LNCaP clone FGC (cell line): ENCODE measurements at regions not wholly inside any gene's neighbourhood (a gene's known extent, or its start where the extent isn't known, plus 50 kb on each side); places are given as distances from the start of the nearest gene placed in this dataset.
"Not testable (repeated sequence)": the region's sequence is repeated elsewhere in the genome, so short reads cannot be mapped to it uniquely, and the experiment has no call there.

Experiments used
- DNase-seq: peaks from one replicate; pipeline ENCODE4 v3.0.0-alpha.2; 2011; ENCODE audit warnings: low read depth
- H3K4me3 ChIP-seq: 2 replicates; pipeline ENCODE4 v1.5.1; 2011; ENCODE audit warnings: mild to moderate bottlenecking, low read depth, low read length, control low read depth
- TF ChIP-seq, protein P1 (sequence below): IDR thresholded peaks from 2 replicates; pipeline ENCODE4 v1.5.1; 2012; ENCODE audit warnings: mild to moderate bottlenecking; ENCODE audit not compliant: control insufficient read depth, insufficient read depth; ENCODE audit errors: extremely low read depth

DNA sequence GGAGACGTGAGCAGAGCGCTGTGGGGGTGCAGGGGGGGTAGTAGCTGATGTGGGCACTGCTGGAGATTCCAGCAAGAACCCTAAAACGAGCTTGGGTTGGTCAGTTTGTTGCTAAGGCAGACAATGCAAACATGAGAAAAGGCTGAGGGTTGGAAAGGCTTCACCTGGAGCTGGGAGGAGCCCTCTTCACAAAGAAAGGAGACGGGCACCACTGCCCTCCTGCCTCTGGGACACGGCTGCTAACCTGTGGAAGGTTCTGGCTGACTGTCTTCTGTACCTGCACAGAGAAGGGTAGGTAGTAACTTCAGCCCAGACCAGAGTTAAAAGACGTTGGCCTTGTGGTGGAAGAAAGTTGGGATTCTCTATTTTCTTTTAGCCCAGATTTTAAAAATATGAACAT is 108.7 kb downstream of the SUCLA2 start:
- no peak for DNase-seq
- TF ChIP-seq, protein P1, sequence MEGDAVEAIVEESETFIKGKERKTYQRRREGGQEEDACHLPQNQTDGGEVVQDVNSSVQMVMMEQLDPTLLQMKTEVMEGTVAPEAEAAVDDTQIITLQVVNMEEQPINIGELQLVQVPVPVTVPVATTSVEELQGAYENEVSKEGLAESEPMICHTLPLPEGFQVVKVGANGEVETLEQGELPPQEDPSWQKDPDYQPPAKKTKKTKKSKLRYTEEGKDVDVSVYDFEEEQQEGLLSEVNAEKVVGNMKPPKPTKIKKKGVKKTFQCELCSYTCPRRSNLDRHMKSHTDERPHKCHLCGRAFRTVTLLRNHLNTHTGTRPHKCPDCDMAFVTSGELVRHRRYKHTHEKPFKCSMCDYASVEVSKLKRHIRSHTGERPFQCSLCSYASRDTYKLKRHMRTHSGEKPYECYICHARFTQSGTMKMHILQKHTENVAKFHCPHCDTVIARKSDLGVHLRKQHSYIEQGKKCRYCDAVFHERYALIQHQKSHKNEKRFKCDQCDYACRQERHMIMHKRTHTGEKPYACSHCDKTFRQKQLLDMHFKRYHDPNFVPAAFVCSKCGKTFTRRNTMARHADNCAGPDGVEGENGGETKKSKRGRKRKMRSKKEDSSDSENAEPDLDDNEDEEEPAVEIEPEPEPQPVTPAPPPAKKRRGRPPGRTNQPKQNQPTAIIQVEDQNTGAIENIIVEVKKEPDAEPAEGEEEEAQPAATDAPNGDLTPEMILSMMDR = no peak
- no peak overlapping the region for H3K4me3 ChIP-seq

DNA sequence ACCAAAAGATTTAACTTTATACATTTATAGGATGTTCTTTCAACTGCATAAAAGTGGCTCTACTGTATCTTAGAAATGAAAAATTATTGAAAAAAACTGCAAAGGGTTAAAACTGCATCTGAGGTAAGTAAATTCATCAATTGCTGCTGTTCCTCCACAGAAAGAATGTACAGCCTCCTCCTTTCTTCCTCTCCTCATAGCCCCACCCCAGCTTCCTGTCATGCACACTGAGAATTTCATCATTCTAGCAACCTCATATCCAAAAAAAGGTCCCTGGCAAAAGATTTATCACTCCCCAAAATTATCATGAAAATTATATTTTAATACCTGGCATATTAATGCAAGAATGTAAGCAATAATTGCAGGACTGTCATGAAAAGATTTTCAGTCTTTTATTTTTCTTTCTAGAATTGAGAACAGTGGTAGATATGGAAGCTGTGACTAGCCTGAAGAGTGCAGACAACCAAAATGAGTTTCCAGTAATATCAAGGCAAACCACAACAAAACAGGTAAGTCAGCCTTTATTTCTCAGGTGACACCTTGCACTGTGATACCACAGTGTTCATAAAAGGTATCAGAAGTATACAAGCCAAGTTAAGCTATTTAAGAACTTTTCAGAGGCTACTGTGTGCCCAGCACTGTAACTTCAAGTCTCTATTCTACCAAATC is 110.8 kb downstream of the SUCLA2 start:
- no peak for DNase-seq
- H3K4me3 ChIP-seq = no peak overlapping the region
- TF ChIP-seq, protein P1 = no peak

DNA sequence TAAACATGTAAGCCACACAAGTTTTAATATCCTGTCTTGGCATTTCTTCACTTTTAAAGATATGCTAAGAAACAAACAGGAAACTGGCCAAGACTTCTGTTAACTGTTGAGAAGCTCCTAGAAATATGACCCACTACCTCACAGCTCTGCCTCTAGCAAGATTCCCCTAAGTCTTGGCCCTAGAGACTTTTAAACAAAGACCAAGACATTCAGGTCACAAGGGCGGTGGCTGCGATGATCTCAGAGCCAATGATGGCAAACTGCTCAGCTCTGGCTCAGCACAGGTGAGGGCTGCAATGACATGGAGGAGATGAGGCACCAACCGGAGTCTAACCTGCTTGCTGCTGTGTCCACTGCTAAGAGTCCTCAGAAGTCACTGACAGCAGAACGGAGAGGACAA is 114.8 kb downstream of the SUCLA2 start:
- H3K4me3 ChIP-seq = no peak overlapping the region
- TF ChIP-seq, protein P1 = no peak
- no peak for DNase-seq

DNA sequence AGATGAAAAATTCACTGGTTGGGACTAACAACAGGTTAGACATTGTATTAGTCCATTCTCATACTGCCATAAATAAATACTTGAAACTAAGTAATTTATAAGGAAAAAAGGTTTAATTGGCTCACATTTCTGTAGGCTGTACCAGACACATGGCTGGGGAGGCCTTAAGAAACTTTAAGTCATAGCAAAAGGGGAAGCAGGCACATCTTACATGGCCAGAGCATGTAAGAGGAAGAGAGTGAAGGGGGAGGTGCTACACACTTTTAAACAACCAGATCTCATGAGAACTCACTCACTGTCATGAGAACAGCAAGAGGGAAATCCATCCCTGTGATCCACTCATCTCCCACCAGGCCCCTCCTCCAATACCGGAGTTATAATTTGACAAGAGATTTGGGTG is 125.9 kb downstream of the SUCLA2 start:
- no peak overlapping the region for H3K4me3 ChIP-seq
- no peak for DNase-seq
- TF ChIP-seq, protein P1 = no peak

DNA sequence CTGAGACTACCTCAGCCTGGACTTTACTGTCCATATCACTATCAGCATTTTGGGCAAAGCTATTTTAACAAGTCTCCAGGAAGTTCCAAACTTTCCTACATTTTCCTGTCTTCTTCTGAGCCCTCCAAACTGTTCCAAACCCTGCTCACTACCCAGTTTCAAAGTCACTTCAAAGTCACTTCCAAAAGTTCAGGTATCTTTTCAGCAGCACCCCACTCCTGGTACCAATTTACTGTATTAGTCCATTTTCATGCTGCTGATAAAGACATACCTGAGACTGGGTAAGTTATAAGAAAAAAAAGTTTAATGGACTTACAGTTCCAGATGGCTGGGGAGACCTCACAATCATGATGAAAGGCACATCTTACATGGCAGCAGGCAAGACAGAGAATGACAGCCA is 127.1 kb downstream of the SUCLA2 start:
- not testable (repeated sequence) for H3K4me3 ChIP-seq, DNase-seq

DNA sequence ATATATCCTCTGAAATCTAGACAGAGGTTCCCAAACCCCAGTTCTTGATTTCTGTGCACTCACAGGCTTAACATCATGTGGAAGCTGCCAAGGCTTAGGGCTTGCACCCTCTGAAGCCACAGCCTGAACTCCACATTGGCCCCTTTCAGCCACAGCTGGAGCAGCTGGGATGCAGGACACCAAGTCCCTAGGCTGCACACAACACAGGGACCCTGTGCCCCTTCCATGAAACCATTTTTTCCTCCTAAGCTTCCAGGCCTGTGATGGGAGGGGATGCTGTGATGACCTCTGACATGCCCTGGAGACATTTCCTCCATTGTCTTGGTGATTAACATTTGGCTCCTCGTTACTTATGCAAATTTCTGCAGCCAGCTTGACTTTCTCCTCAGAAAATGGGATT is 127.8 kb downstream of the SUCLA2 start:
- H3K4me3 ChIP-seq, DNase-seq: not testable (repeated sequence)

DNA sequence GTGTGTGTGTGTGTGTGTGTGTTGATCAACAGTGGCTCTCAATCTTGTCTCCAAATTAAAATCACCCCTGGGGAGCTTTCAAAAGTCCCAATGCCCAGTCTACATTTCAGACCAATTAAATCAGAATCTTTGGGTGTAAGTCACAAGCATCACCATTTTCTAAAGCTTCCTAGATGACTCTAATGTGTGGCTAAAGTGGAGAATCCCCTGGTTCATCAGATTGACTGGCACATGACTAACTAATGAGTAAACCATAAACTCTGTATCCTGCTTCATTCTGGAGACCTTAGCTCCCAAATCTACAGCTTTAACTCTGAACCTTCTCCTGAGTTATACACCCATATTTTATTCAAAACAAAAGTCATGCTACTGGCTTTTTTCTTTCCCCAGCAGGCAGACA is 131.3 kb downstream of the SUCLA2 start:
- TF ChIP-seq, protein P1 = no peak
- no peak overlapping the region for H3K4me3 ChIP-seq
- no peak for DNase-seq

DNA sequence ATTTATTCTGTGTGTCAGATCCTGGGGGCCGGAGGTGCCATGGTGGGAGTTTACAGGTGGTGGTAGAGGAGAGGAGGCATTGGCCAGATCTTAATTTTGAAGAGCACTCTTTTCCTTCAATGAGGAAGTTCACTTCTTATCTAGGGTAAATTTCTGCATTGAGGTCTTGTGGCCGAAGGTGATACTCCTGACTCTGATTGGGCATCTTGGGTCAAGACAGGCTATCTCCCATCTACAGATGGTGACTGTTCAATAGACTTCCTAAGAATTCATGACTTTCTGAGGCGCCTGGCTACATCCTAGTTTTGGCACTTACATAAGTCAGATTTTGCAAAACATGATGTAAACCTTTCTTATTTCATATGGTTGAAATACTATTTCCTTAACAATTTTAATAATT is 135.2 kb downstream of the SUCLA2 start:
- no peak overlapping the region for H3K4me3 ChIP-seq
- TF ChIP-seq, protein P1 = no peak
- DNase-seq = no peak
